HEK293 (cell line): ENCODE measurements at regions not wholly inside any gene's neighbourhood (a gene's known extent, or its start where the extent isn't known, plus 50 kb on each side); places are given as distances from the start of the nearest gene placed in this dataset.

Experiments
- BCL11A ChIP-seq: fragments of 450-650 bp; formaldehyde crosslinking; IDR thresholded peaks from 2 replicates; pipeline ENCODE4 v1.5.1; 2016; ENCODE audit warnings: low read depth, missing biosample characterization, missing genetic modification characterization
- BCL11B ChIP-seq: fragments of 450-650 bp; formaldehyde crosslinking; IDR thresholded peaks from 2 replicates; pipeline ENCODE4 v1.5.1; 2016; ENCODE audit warnings: low read depth, missing biosample characterization, missing genetic modification characterization
- BCL6B ChIP-seq: fragments of 450-650 bp; formaldehyde crosslinking; IDR thresholded peaks from 2 replicates; pipeline ENCODE4 v1.5.1; 2017; ENCODE audit warnings: missing biosample characterization, missing genetic modification characterization
- FEZF1 ChIP-seq: fragments of 450-650 bp; formaldehyde crosslinking; IDR thresholded peaks from 2 replicates; pipeline ENCODE4 v1.5.1; 2016; ENCODE audit warnings: missing biosample characterization, missing genetic modification characterization
- GFI1B ChIP-seq: fragments of 450-650 bp; formaldehyde crosslinking; IDR thresholded peaks from 2 replicates; pipeline ENCODE4 v1.5.1; 2016; ENCODE audit warnings: missing biosample characterization, missing genetic modification characterization
- HOXA7 ChIP-seq: sonication (generic); formaldehyde crosslinking; IDR thresholded peaks from 2 replicates; pipeline ENCODE4 v1.8.1; 2022; ENCODE audit warnings: missing genetic modification reagents, borderline replicate concordance
- KLF16 ChIP-seq: fragments of 450-650 bp; formaldehyde crosslinking; IDR thresholded peaks from 2 replicates; pipeline ENCODE4 v1.5.1; 2017; ENCODE audit warnings: missing biosample characterization, missing genetic modification characterization
- KLF8 ChIP-seq: fragments of 450-650 bp; formaldehyde crosslinking; IDR thresholded peaks from 2 replicates; pipeline ENCODE4 v1.5.1; 2016; ENCODE audit warnings: missing biosample characterization, missing genetic modification characterization
- MZF1 ChIP-seq: fragments of 450-650 bp; formaldehyde crosslinking; IDR thresholded peaks from 2 replicates; pipeline ENCODE4 v1.5.1; 2017; ENCODE audit warnings: missing biosample characterization, missing genetic modification characterization, borderline replicate concordance
- PATZ1 ChIP-seq: fragments of 450-650 bp; formaldehyde crosslinking; IDR thresholded peaks from 2 replicates; pipeline ENCODE4 v1.5.1; 2016; ENCODE audit warnings: missing biosample characterization, missing genetic modification characterization
- PRDM1 ChIP-seq: fragments of 450-650 bp; formaldehyde crosslinking; IDR thresholded peaks from 2 replicates; pipeline ENCODE4; 2016; ENCODE audit warnings: missing biosample characterization, missing genetic modification characterization
- TSHZ1 ChIP-seq: fragments of 450-650 bp; formaldehyde crosslinking; IDR thresholded peaks from 2 replicates; pipeline ENCODE4 v1.5.1; 2016; ENCODE audit warnings: missing biosample characterization, missing genetic modification characterization, borderline replicate concordance
- YY1 ChIP-seq: fragments of 450-650 bp; formaldehyde crosslinking; IDR thresholded peaks from 2 replicates; pipeline ENCODE4 v1.5.1; 2018; ENCODE audit warnings: missing biosample characterization, missing genetic modification characterization
- YY2 ChIP-seq: fragments of 450-650 bp; formaldehyde crosslinking; IDR thresholded peaks from 2 replicates; pipeline ENCODE4 v1.5.1; 2016; ENCODE audit warnings: missing biosample characterization, missing genetic modification characterization
- ZBTB17 ChIP-seq: fragments of 450-650 bp; formaldehyde crosslinking; IDR thresholded peaks from 2 replicates; pipeline ENCODE4 v1.5.1; 2016; ENCODE audit warnings: missing biosample characterization, missing genetic modification characterization
- ZBTB48 ChIP-seq: fragments of 450-650 bp; formaldehyde crosslinking; IDR thresholded peaks from 2 replicates; pipeline ENCODE4 v1.5.1; 2016; ENCODE audit warnings: missing biosample characterization, missing genetic modification characterization
- ZBTB8A ChIP-seq: fragments of 450-650 bp; formaldehyde crosslinking; IDR thresholded peaks from 2 replicates; pipeline ENCODE4 v1.5.1; 2016; ENCODE audit warnings: missing biosample characterization, missing genetic modification characterization
- ZNF132 ChIP-seq: fragments of 450-650 bp; formaldehyde crosslinking; IDR thresholded peaks from 2 replicates; pipeline ENCODE4 v1.5.1; 2017; ENCODE audit warnings: missing biosample characterization, missing genetic modification characterization, borderline replicate concordance
- ZNF18 ChIP-seq: fragments of 450-650 bp; formaldehyde crosslinking; IDR thresholded peaks from 2 replicates; pipeline ENCODE4 v1.5.1; 2016; ENCODE audit warnings: missing biosample characterization, missing genetic modification characterization
- ZNF184 ChIP-seq: fragments of 450-650 bp; IDR thresholded peaks from 2 replicates; pipeline ENCODE4 v1.5.1; 2018; ENCODE audit warnings: missing biosample characterization, mild to moderate bottlenecking, missing genetic modification characterization
- ZNF2 ChIP-seq: fragments of 450-650 bp; formaldehyde crosslinking; IDR thresholded peaks from 2 replicates; pipeline ENCODE4 v1.5.1; 2016; ENCODE audit warnings: missing biosample characterization, missing genetic modification characterization
- ZNF24 ChIP-seq: fragments of 450-650 bp; formaldehyde crosslinking; IDR thresholded peaks from 2 replicates; pipeline ENCODE4 v1.5.1; 2016; ENCODE audit warnings: missing biosample characterization, missing genetic modification characterization
- ZNF26 ChIP-seq: fragments of 450-650 bp; formaldehyde crosslinking; IDR thresholded peaks from 2 replicates; pipeline ENCODE4 v1.5.1; 2016; ENCODE audit warnings: missing biosample characterization, missing genetic modification characterization
- ZNF394 ChIP-seq: fragments of 450-650 bp; formaldehyde crosslinking; IDR thresholded peaks from 2 replicates; pipeline ENCODE4 v1.5.1; 2016; ENCODE audit warnings: missing biosample characterization, missing genetic modification characterization, mild to moderate bottlenecking, moderate library complexity, borderline replicate concordance
- ZNF48 ChIP-seq: fragments of 450-650 bp; formaldehyde crosslinking; IDR thresholded peaks from 2 replicates; pipeline ENCODE4 v1.5.1; 2016; ENCODE audit warnings: missing biosample characterization, missing genetic modification characterization
- ZNF544 ChIP-seq: fragments of 450-650 bp; formaldehyde crosslinking; IDR thresholded peaks from 2 replicates; pipeline ENCODE4 v1.5.0; 2017; ENCODE audit warnings: missing biosample characterization, missing genetic modification characterization
- ZNF548 ChIP-seq: fragments of 450-650 bp; formaldehyde crosslinking; IDR thresholded peaks from 2 replicates; pipeline ENCODE4 v1.5.1; 2016; ENCODE audit warnings: missing biosample characterization, missing genetic modification characterization
- ZNF549 ChIP-seq: fragments of 450-650 bp; IDR thresholded peaks from 2 replicates; pipeline ENCODE4 v1.5.1; 2018; ENCODE audit warnings: missing biosample characterization, missing genetic modification characterization, mild to moderate bottlenecking, inconsistent platforms, moderate library complexity
- ZNF558 ChIP-seq: fragments of 450-650 bp; formaldehyde crosslinking; IDR thresholded peaks from 2 replicates; pipeline ENCODE4 v1.5.1; 2016; ENCODE audit warnings: missing biosample characterization, missing genetic modification characterization
- ZNF560 ChIP-seq: fragments of 450-650 bp; formaldehyde crosslinking; IDR thresholded peaks from 2 replicates; pipeline ENCODE4 v1.5.1; 2017; ENCODE audit warnings: missing biosample characterization, missing genetic modification characterization, borderline replicate concordance
- ZNF585B ChIP-seq: fragments of 450-650 bp; formaldehyde crosslinking; IDR thresholded peaks from 2 replicates; pipeline ENCODE4 v1.5.1; 2016; ENCODE audit warnings: missing biosample characterization, missing genetic modification characterization
- ZNF626 ChIP-seq: fragments of 450-650 bp; sonication (Bioruptor Pico); formaldehyde crosslinking; IDR thresholded peaks from 2 replicates; pipeline ENCODE4 v1.5.1; 2018; ENCODE audit warnings: missing biosample characterization, missing genetic modification characterization, inconsistent platforms
- ZNF777 ChIP-seq: fragments of 450-650 bp; formaldehyde crosslinking; IDR thresholded peaks from 2 replicates; pipeline ENCODE4 v1.5.1; 2017; ENCODE audit warnings: missing biosample characterization, missing genetic modification characterization, borderline replicate concordance

- TF ChIP-seq ZNF544 (tag by site-specific recombination) (no peak), KLF8 (peak; percentile 68), FEZF1 (no peak), HOXA7 (no peak), BCL11A (tag by site-specific recombination) (no peak), PATZ1 (no peak), ZNF2 (tag by site-specific recombination) (no peak), ZNF48 (tag by site-specific recombination) (no peak), ZBTB17 (tag by site-specific recombination) (no peak), BCL11B (no peak), KLF16 (tag by site-specific recombination) (no peak), ZNF184 (0 out of 2 replicates have a peak, but pooled peaks have one; percentile 56), ZNF560 (tag by site-specific recombination) (no peak), ZBTB8A (tag by site-specific recombination) (no peak), ZNF24 (tag by site-specific recombination) (no peak), ZNF585B (tag by site-specific recombination) (no peak), PRDM1 (tag by site-specific recombination) (no peak), ZBTB48 (tag by site-specific recombination) (peak; percentile 64), TSHZ1 (tag by site-specific recombination) (0 out of 2 replicates have a peak, but pooled peaks have one; percentile 17), YY1 (tag by site-specific recombination) (no peak), BCL6B (peak; percentile 93), ZNF549 (tag by site-specific recombination) (0 out of 2 replicates have a peak, but pooled peaks have one; percentile 2), YY2 (tag by site-specific recombination) (no peak), MZF1 (tag by site-specific recombination) (no peak), ZNF26 (no peak), ZNF18 (tag by site-specific recombination) (no peak), ZNF558 (no peak), ZNF626 (tag by site-specific recombination) (no peak), ZNF777 (tag by site-specific recombination) (no peak), ZNF132 (tag by site-specific recombination) (no peak), ZNF394 (no peak), ZNF548 (no peak), GFI1B (0 out of 2 replicates have a peak, but pooled peaks have one; percentile 12)
Observed at GRCh38 chr1:185441605-185442004, 124.6 kb upstream of the IVNS1ABP start (continued).
